GM13976 (cell line): ENCODE measurements at regions not wholly inside any gene's neighbourhood (a gene's known extent, or its start where the extent isn't known, plus 50 kb on each side); places are given as distances from the start of the nearest gene placed in this dataset.

ENCODE experiments used
- DNase-seq: peaks from one replicate; pipeline ENCODE4 v3.0.0; 2012; ENCODE audit warnings: low spot score
- CTCF ChIP-seq: IDR thresholded peaks from 2 replicates; pipeline ENCODE4 v1.5.1; 2012; ENCODE audit warnings: borderline replicate concordance, mild to moderate bottlenecking; ENCODE audit not compliant: insufficient read depth; ENCODE audit errors: extremely low read depth, missing control alignments, control extremely low read depth
- in situ Hi-C: fragments of 300-500 bp; cut with MboI; formaldehyde crosslinking; loops from one replicate; pipeline ENCODE4 v1.12.0; 2022; ENCODE audit warnings: low sequenced_read_pairs, mixed read lengths, inconsistent platforms; ENCODE audit not compliant: unreplicated experiment

- in situ Hi-C loops, result loop anchor here (25.0 kb wide), 1 partner anchor 546 kb away; no protein-coding TSS in a partner anchor
- no peak for TF ChIP-seq CTCF
- no peak for DNase-seq
These were observed 296.4 kb downstream of the ETS1 start for GRCh38 chr11:128291007-128291406.

- in situ Hi-C loops, result loop anchor here (25.0 kb wide), 1 partner anchor 547 kb away; no protein-coding TSS in a partner anchor
- peak; percentile 51 for TF ChIP-seq CTCF
- peak; percentile 70 for DNase-seq
These were observed 297.1 kb downstream of the ETS1 start for GRCh38 chr11:128290106-128290840.

GRCh38 chr11:128289048-128289447, 298.3 kb downstream of the ETS1 start:
- DNase-seq, result peak; percentile 26
- no peak for TF ChIP-seq CTCF
- in situ Hi-C loops, result loop anchor here (5.0 to 25.0 kb wide), 3 partner anchors 114 to 548 kb away; no protein-coding TSS in a partner anchor

GRCh38 chr11:128288368-128288767, 299.0 kb downstream of the ETS1 start:
- in situ Hi-C loops, result loop anchor here (5.0 to 25.0 kb wide), 3 partner anchors 114 to 549 kb away; no protein-coding TSS in a partner anchor
- TF ChIP-seq CTCF, result no peak
- no peak for DNase-seq

- DNase-seq, result no peak
- no peak for TF ChIP-seq CTCF
- in situ Hi-C loops, result loop anchor here (5.0 to 25.0 kb wide), 3 partner anchors 111 to 552 kb away; no protein-coding TSS in a partner anchor
These were observed 302.0 kb downstream of the ETS1 start for GRCh38 chr11:128285321-128285720.

GRCh38 chr11:128284634-128285033, 302.7 kb downstream of the ETS1 start:
- no peak for DNase-seq
- in situ Hi-C loops, result loop anchor here (5.0 to 25.0 kb wide), 3 partner anchors 110 to 553 kb away; no protein-coding TSS in a partner anchor
- TF ChIP-seq CTCF, result no peak
